Thyroid gland (tissue), 4 donors: ENCODE measurements at regions not wholly inside any gene's neighbourhood (a gene's known extent, or its start where the extent isn't known, plus 50 kb on each side); places are given as distances from the start of the nearest gene placed in this dataset.

Experiments used
- POLR2A ChIP-seq, 2 donors: fragments of 450-650 bp; IDR thresholded peaks; one replicate each; pipeline ENCODE4 v1.6.1; 2017; ENCODE audit warnings: antibody characterized with exemption in 2 of 2, mild to moderate bottlenecking in 2 of 2, moderate library complexity in 1 of 2
- TF ChIP-seq, protein P1 (sequence below), 6 experiments: fragments of 200-600 bp in 3 of 6; fragments of 450-650 bp in 3 of 6; sonication (generic) in 3 of 6; IDR thresholded peaks; one replicate each; pipeline ENCODE4 v1.5.1; 2016 to 2019; ENCODE audit warnings: antibody characterized with exemption in 6 of 6, mild to moderate bottlenecking in 2 of 6, inconsistent platforms in 1 of 6, moderate library complexity in 1 of 6

DNA sequence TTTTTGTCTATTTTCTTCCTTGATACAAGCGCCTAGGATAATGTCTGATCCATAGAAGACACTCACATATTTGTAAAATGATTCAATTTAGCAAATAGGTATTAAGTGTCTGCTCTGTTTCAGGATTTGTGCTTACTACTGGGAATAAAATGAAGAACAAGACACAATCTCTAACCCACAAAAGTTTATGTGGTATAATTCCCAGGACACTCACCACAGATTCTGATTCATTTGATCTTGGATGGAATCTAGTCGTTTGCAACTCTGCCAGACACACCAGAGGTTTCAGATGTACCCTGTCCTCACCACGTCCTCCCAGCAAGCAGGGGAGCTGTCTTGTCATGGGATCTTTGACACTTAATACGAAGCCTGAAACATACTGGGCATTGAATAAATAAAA, 208.3 kb downstream of the LRIG3 start:
- TF ChIP-seq, protein P1, sequence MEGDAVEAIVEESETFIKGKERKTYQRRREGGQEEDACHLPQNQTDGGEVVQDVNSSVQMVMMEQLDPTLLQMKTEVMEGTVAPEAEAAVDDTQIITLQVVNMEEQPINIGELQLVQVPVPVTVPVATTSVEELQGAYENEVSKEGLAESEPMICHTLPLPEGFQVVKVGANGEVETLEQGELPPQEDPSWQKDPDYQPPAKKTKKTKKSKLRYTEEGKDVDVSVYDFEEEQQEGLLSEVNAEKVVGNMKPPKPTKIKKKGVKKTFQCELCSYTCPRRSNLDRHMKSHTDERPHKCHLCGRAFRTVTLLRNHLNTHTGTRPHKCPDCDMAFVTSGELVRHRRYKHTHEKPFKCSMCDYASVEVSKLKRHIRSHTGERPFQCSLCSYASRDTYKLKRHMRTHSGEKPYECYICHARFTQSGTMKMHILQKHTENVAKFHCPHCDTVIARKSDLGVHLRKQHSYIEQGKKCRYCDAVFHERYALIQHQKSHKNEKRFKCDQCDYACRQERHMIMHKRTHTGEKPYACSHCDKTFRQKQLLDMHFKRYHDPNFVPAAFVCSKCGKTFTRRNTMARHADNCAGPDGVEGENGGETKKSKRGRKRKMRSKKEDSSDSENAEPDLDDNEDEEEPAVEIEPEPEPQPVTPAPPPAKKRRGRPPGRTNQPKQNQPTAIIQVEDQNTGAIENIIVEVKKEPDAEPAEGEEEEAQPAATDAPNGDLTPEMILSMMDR (IDR thresholded peaks at IDR 0.05) = no peak
- no peak for TF ChIP-seq POLR2A (IDR thresholded peaks at IDR 0.05)
